Small intestine (tissue), 7 donors: ENCODE measurements at regions not wholly inside any gene's neighbourhood (a gene's known extent, or its start where the extent isn't known, plus 50 kb on each side); places are given as distances from the start of the nearest gene placed in this dataset.

Source experiments
- DNase-seq, 2 donors: peaks; one replicate each; pipeline versions ENCODE4 v3.0.0 to v3.0.0-alpha.2; 2013
- FAIRE-seq: peaks from 2 replicates; lab custom pipeline; 2012; peaks lifted over from hg19 to GRCh38; lab: Jason Lieb, UNC
- H3K27ac ChIP-seq, 3 donors: one replicate each; pipeline ENCODE4 v1.5.1; 2013; ENCODE audit warnings: low read length in 2 of 3, mild to moderate bottlenecking in 2 of 3, control low read depth in 1 of 3, inconsistent platforms in 1 of 3, low read depth in 1 of 3, moderate library complexity in 1 of 3
- H3K27me3 ChIP-seq, 3 donors: one replicate each; pipeline ENCODE4 v1.6.1; 2013; ENCODE audit warnings: low read length in 3 of 3, inconsistent platforms in 1 of 3; ENCODE audit not compliant: control insufficient read depth in 3 of 3, insufficient read depth in 3 of 3
- H3K36me3 ChIP-seq, 3 donors: one replicate each; pipeline ENCODE4 v1.6.1; 2013; ENCODE audit warnings: low read length in 3 of 3, inconsistent platforms in 1 of 3, low read depth in 1 of 3, mild to moderate bottlenecking in 1 of 3, moderate library complexity in 1 of 3; ENCODE audit not compliant: control insufficient read depth in 3 of 3, insufficient read depth in 2 of 3
- H3K4me1 ChIP-seq, 3 donors: one replicate each; pipeline ENCODE4 v1.6.1; 2013; ENCODE audit warnings: low read length in 2 of 3, inconsistent platforms in 1 of 3, low read depth in 1 of 3, mild to moderate bottlenecking in 1 of 3, moderate library complexity in 1 of 3; ENCODE audit not compliant: control insufficient read depth in 3 of 3, insufficient read depth in 2 of 3
- H3K4me3 ChIP-seq, 3 donors: one replicate each; pipeline ENCODE4 v1.5.1; 2013; ENCODE audit warnings: low read length in 3 of 3, control low read depth in 1 of 3, inconsistent platforms in 1 of 3, low read depth in 1 of 3, mild to moderate bottlenecking in 1 of 3, moderate library complexity in 1 of 3
- H3K9me3 ChIP-seq, 2 donors: one replicate each; pipeline ENCODE4 v1.6.1; 2013; ENCODE audit warnings: low read depth in 1 of 2, low read length in 1 of 2; ENCODE audit not compliant: control insufficient read depth in 2 of 2, insufficient read depth in 1 of 2
- WGBS, 3 donors: extraction: QIAGEN DNeasy Blood & Tissue Kit; methylation state at CpG; one replicate each; pipeline ENCODE4 v1.1.7; 2013; 5-methylcytosine and 5-hydroxymethylcytosine counted together
- donor health status: healthy with polysubstance abuse.
- donor health status: control.
- donor health status: control.
- donor health status: Bipolar disorder and iron deficiency.
- donor health status: healthy.

DNA sequence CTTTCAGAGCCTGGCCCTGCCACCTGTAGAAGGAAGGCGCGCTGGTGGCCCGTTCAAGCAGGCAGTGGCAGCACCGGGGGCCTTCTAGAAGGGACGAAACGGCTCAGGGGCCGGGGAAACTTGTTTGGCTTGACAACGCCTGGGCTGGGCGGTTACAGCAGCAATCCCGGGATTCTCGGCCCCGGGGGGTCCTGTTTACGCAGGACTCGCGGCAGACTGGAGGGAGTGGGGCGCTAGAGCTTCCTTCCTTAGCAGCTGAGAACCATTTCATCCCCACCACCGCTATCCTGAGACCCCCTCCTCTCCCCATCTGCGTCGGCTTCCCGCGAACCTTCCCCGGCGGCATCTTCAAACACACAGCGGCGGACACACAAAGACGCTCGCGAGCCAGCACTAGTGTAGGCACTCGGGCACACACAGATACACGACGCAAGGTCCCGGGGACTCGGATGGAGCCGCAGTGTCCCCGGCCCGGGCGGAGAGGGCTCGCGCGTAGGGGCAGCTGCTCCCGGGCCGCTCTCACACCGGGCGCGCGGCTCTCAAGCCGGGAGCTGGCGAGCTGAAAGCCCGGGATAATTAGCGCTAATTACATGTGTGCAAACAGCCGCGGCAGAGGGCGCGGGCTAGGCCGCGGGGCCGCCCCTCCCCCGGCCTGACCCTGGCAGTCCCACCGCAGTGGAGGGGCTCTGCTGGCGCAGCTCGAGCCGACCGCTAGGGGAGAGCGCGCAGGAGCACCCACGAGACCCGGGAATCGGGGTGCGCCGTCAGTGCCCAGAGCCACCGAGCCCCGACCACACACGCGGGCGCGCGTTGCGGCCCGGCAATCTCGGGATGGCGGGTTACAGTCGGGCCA lies 271.4 kb downstream of the FOXD2 start:
- H3K27ac ChIP-seq: peak overlapping the region in 1 of 3 donors; percentile 94
- FAIRE-seq (no peak), DNase-seq (peak in 1 of 2 donors; percentile 90)
- H3K27me3 ChIP-seq: peaks cover 0 to 48% (median 45%) of the 10 kb centered on the region in 3 donors
- H3K4me1 ChIP-seq: peaks cover 0 to 21% (median 4%) of the 10 kb centered on the region in 3 donors
- H3K36me3 ChIP-seq: no peaks in the 10 kb centered on the region
- H3K9me3 ChIP-seq: no peaks in the 10 kb centered on the region
- WGBS, 3 donors: 1 to 3% (median 1%) methylated on average over 71 to 82 of the region's 82 CpGs
- peak overlapping the region; percentile 21 to 59 (median 22) for H3K4me3 ChIP-seq

GRCh38 chr1:47709872-47710231 lies 272.0 kb downstream of the FOXD2 start:
- Histone ChIP-seq H3K36me3 (no peaks in the 10 kb centered on the region), H3K4me3 (peak overlapping the region; percentile 21 to 59 (median 22)), H3K27me3 (peaks cover 0 to 48% (median 45%) of the 10 kb centered on the region in 3 donors), H3K9me3 (no peaks in the 10 kb centered on the region), H3K27ac (peak overlapping the region in 1 of 3 donors; percentile 94), H3K4me1 (peaks cover 0 to 21% (median 4%) of the 10 kb centered on the region in 3 donors)
- DNase-seq (no peak), FAIRE-seq (no peak)
- WGBS, 3 donors: 2 to 4% (median 3%) methylated on average over 25 of the region's 25 CpGs

DNA sequence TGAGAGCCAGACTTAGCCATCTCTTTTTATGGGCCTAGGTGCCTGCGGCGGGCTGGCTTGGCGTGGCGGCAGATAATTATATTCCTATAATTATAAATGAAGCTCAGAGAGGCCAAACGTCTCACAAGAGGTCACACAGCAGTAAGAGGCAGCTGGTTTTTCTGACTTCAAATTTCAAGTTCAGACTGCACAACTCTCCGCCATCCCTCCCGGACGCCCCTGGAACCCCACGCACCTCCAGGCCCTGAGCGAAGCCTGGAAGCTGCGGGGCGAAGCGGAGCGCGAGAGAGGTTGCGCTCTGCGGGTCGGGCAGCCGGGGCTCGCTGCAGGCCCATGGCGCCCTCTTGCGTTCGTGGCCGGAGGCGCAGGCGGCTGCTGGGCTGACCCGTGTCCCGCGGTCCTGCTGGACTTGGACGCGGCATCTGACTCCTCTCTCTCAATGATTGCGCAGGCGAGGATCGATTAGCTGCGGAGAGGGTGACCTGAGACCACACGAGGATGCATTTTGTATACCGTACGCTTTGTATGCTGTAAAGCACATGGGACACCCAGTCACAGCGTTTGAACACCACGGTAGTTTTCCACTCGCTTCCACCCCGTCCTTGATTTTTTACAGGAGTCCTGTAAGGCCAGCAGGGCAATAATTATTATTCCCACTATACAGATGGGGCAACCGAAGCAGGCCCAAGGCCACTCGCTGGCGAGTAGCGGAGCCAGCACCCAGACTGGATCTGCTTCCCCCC lies 272.7 kb downstream of the FOXD2 start:
- DNase-seq: peak; percentile 53 to 86
- peaks cover 0 to 21% (median 4%) of the 10 kb centered on the region in 3 donors for H3K4me1 ChIP-seq
- peaks cover 0 to 48% (median 48%) of the 10 kb centered on the region in 3 donors for H3K27me3 ChIP-seq
- 2 to 5% (median 4%) methylated on average over 46 of the region's 46 CpGs for WGBS, 3 donors
- peak overlapping the region in 1 of 3 donors; percentile 59 for H3K4me3 ChIP-seq
- peak overlapping the region in 1 of 3 donors; percentile 94 for H3K27ac ChIP-seq
- H3K36me3 ChIP-seq: no peaks in the 10 kb centered on the region
- no peaks in the 10 kb centered on the region for H3K9me3 ChIP-seq
- FAIRE-seq: no peak
